ENCODE measurements at regions not wholly inside any gene's neighbourhood (a gene's known extent, or its start where the extent isn't known, plus 50 kb on each side); places are given as distances from the start of the nearest gene placed in this dataset.

- Mint-ChIP-seq H3K27me3 (no peaks in the 10 kb centered on the region), H3K4me3 (ENCODE audit: low read depth) (no peak overlapping the region), H3K4me1 (ENCODE audit: low read depth) (no peaks in the 10 kb centered on the region), H3K27ac (no peak overlapping the region), H3K36me3 (ENCODE audit: insufficient read depth) (peaks cover 4% of the 10 kb centered on the region), H3K9me3 (ENCODE audit: low read depth) (peaks cover 23% of the 10 kb centered on the region)
- TF ChIP-seq, protein P1, sequence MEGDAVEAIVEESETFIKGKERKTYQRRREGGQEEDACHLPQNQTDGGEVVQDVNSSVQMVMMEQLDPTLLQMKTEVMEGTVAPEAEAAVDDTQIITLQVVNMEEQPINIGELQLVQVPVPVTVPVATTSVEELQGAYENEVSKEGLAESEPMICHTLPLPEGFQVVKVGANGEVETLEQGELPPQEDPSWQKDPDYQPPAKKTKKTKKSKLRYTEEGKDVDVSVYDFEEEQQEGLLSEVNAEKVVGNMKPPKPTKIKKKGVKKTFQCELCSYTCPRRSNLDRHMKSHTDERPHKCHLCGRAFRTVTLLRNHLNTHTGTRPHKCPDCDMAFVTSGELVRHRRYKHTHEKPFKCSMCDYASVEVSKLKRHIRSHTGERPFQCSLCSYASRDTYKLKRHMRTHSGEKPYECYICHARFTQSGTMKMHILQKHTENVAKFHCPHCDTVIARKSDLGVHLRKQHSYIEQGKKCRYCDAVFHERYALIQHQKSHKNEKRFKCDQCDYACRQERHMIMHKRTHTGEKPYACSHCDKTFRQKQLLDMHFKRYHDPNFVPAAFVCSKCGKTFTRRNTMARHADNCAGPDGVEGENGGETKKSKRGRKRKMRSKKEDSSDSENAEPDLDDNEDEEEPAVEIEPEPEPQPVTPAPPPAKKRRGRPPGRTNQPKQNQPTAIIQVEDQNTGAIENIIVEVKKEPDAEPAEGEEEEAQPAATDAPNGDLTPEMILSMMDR (IDR thresholded peaks at IDR 0.05; ENCODE audit: unreplicated experiment): no peak
- no peak for DNase-seq (ENCODE audit: low spot score, unreplicated experiment)
Observed at GRCh38 chr3:94869059-94869547, 806.2 kb downstream of the NSUN3 start.

GRCh38 chr3:94873751-94874150 lies 810.9 kb downstream of the NSUN3 start:
- H3K9me3 Mint-ChIP-seq (ENCODE audit: low read depth): peaks cover 3% of the 10 kb centered on the region
- H3K36me3 Mint-ChIP-seq (ENCODE audit: insufficient read depth): no peaks in the 10 kb centered on the region
- H3K4me3 Mint-ChIP-seq (ENCODE audit: low read depth): no peak overlapping the region
- H3K4me1 Mint-ChIP-seq (ENCODE audit: low read depth): no peaks in the 10 kb centered on the region
- no peaks in the 10 kb centered on the region for H3K27me3 Mint-ChIP-seq
- no peak overlapping the region for H3K27ac Mint-ChIP-seq
- TF ChIP-seq, protein P1 (IDR thresholded peaks at IDR 0.05; ENCODE audit: unreplicated experiment): no peak
- DNase-seq (ENCODE audit: low spot score, unreplicated experiment): no peak

GRCh38 chr3:94875149-94875548 lies 812.3 kb downstream of the NSUN3 start:
- H3K36me3 Mint-ChIP-seq (ENCODE audit: insufficient read depth): no peaks in the 10 kb centered on the region
- no peaks in the 10 kb centered on the region for H3K27me3 Mint-ChIP-seq
- no peak overlapping the region for H3K4me3 Mint-ChIP-seq (ENCODE audit: low read depth)
- no peaks in the 10 kb centered on the region for H3K4me1 Mint-ChIP-seq (ENCODE audit: low read depth)
- DNase-seq (ENCODE audit: low spot score, unreplicated experiment): no peak
- no peak overlapping the region for H3K27ac Mint-ChIP-seq
- peaks cover 3% of the 10 kb centered on the region for H3K9me3 Mint-ChIP-seq (ENCODE audit: low read depth)
- TF ChIP-seq, protein P1 (IDR thresholded peaks at IDR 0.05; ENCODE audit: unreplicated experiment): no peak

GRCh38 chr3:94887065-94887464 lies 824.2 kb downstream of the NSUN3 start:
- Mint-ChIP-seq H3K4me1 (ENCODE audit: low read depth) (no peaks in the 10 kb centered on the region), H3K36me3 (ENCODE audit: insufficient read depth) (no peaks in the 10 kb centered on the region), H3K9me3 (ENCODE audit: low read depth) (peaks cover 13% of the 10 kb centered on the region), H3K27me3 (no peaks in the 10 kb centered on the region), H3K27ac (no peak overlapping the region), H3K4me3 (ENCODE audit: low read depth) (no peak overlapping the region)
- TF ChIP-seq, protein P1 (IDR thresholded peaks at IDR 0.05; ENCODE audit: unreplicated experiment): no peak
- DNase-seq (ENCODE audit: low spot score, unreplicated experiment): no peak

DNA sequence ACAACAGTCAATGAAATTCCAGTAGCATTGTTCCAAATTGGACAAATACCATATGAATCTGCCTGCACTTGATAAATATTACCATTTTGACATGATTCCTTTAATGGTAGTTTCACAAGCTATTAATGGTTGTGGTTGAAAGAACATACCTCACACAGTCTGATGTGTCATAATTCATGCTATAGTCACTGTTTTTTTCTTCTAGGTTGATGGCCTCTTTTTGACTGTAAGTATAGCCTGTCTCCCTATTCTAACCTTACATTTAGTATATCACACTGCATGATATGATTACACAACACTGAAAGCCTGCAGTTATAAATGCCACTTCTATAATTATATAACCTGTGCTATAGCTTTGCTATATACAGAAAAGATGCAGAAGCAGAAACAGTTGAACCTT lies 834.1 kb downstream of the NSUN3 start:
- TF ChIP-seq, protein P1 (IDR thresholded peaks at IDR 0.05; ENCODE audit: unreplicated experiment): no peak
- H3K9me3 Mint-ChIP-seq (ENCODE audit: low read depth): no peaks in the 10 kb centered on the region
- H3K36me3 Mint-ChIP-seq (ENCODE audit: insufficient read depth): no peaks in the 10 kb centered on the region
- H3K4me1 Mint-ChIP-seq (ENCODE audit: low read depth): peaks cover 15% of the 10 kb centered on the region
- no peaks in the 10 kb centered on the region for H3K27me3 Mint-ChIP-seq
- no peak overlapping the region for H3K27ac Mint-ChIP-seq
- no peak for DNase-seq (ENCODE audit: low spot score, unreplicated experiment)
- no peak overlapping the region for H3K4me3 Mint-ChIP-seq (ENCODE audit: low read depth)

All from progenitor cell of endocrine pancreas (in vitro differentiated cells).